ENCODE measurements at regions not wholly inside any gene's neighbourhood (a gene's known extent, or its start where the extent isn't known, plus 50 kb on each side); places are given as distances from the start of the nearest gene placed in this dataset.

DNA sequence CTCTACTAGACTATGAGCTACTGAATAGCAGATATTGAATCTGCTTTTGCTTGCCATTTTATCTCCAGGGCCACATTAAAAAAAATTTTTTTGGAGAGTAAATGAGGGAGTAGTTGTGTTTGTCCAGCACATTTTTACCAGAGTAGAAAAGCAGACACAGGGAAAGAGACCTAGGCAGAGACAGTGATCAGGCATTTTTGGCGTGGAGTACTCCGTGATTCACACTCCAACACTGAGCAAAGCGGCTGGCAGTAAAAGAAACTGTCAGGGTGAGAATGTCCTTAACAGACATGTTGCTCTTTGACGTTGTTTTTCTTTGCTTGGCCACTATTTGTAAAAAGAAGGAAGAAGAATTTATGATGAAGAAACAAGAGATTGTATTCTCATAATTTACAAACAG, 304.0 kb downstream of the TDRD3 start:
- TF ChIP-seq OSR1 (CRISPR knock-in tag; IDR thresholded peaks at IDR 0.05), result no peak
- TF ChIP-seq ZC3H10 (CRISPR knock-in tag; IDR thresholded peaks at IDR 0.05), result no peak
- TF ChIP-seq, protein P1, sequence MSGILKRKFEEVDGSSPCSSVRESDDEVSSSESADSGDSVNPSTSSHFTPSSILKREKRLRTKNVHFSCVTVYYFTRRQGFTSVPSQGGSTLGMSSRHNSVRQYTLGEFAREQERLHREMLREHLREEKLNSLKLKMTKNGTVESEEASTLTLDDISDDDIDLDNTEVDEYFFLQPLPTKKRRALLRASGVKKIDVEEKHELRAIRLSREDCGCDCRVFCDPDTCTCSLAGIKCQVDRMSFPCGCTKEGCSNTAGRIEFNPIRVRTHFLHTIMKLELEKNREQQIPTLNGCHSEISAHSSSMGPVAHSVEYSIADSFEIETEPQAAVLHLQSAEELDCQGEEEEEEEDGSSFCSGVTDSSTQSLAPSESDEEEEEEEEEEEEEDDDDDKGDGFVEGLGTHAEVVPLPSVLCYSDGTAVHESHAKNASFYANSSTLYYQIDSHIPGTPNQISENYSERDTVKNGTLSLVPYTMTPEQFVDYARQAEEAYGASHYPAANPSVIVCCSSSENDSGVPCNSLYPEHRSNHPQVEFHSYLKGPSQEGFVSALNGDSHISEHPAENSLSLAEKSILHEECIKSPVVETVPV (CRISPR knock-in tag; IDR thresholded peaks at IDR 0.05), result no peak
- no peak for TF ChIP-seq PPARA (CRISPR knock-in tag; IDR thresholded peaks at IDR 0.05; ENCODE audit: borderline replicate concordance)
- TF ChIP-seq ZNF8 (CRISPR knock-in tag; IDR thresholded peaks at IDR 0.05), result no peak
- TF ChIP-seq RARB (CRISPR knock-in tag; IDR thresholded peaks at IDR 0.05), result no peak
- TF ChIP-seq, protein P2, sequence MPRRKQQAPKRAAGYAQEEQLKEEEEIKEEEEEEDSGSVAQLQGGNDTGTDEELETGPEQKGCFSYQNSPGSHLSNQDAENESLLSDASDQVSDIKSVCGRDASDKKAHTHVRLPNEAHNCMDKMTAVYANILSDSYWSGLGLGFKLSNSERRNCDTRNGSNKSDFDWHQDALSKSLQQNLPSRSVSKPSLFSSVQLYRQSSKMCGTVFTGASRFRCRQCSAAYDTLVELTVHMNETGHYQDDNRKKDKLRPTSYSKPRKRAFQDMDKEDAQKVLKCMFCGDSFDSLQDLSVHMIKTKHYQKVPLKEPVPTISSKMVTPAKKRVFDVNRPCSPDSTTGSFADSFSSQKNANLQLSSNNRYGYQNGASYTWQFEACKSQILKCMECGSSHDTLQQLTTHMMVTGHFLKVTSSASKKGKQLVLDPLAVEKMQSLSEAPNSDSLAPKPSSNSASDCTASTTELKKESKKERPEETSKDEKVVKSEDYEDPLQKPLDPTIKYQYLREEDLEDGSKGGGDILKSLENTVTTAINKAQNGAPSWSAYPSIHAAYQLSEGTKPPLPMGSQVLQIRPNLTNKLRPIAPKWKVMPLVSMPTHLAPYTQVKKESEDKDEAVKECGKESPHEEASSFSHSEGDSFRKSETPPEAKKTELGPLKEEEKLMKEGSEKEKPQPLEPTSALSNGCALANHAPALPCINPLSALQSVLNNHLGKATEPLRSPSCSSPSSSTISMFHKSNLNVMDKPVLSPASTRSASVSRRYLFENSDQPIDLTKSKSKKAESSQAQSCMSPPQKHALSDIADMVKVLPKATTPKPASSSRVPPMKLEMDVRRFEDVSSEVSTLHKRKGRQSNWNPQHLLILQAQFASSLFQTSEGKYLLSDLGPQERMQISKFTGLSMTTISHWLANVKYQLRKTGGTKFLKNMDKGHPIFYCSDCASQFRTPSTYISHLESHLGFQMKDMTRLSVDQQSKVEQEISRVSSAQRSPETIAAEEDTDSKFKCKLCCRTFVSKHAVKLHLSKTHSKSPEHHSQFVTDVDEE (CRISPR knock-in tag; IDR thresholded peaks at IDR 0.05), result no peak
- no peak for ATAC-seq

DNA sequence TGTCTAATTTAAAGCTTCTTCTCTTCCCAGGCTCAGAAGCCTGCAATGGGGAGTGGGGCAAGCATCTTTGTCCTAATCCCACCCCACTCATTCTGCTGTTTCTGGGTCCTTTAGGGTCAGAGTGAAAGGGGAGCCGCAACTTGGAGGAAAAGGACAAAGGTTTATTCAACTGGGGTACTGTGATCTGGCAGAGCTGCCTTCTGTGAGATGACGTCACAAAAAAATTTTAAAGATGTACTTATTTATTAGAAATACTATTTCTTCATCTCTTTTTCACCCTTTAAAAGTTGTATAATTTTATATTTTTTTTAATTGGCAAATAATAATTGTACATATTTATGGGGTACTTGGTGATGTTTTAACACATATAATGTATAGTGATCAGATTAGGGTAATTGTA, 302.6 kb downstream of the TDRD3 start:
- no peak for ATAC-seq
- TF ChIP-seq GLIS3 (CRISPR knock-in tag; IDR thresholded peaks at IDR 0.05), result no peak

DNA sequence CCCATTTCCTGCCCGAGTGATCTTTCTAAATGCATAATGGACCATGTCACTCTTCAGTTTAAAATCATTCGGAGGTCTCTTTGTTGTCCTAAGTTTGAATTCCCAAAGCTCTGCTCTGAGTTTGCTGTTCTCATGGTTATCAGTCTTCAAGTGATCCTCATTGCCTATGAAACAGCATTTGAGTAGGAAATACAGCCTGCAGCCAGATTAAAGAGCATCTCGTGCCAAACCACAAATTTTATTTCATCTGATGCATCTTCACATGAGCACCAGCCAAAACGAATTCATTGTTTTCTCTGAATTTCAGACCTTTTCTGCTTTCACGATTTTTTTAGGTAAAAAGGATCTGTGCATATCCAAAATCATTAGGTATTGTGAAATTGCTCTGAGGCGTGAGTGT, 299.6 kb downstream of the TDRD3 start:
- TF ChIP-seq ISL1 (CRISPR knock-in tag; IDR thresholded peaks at IDR 0.05), result no peak
- TF ChIP-seq, protein P3, sequence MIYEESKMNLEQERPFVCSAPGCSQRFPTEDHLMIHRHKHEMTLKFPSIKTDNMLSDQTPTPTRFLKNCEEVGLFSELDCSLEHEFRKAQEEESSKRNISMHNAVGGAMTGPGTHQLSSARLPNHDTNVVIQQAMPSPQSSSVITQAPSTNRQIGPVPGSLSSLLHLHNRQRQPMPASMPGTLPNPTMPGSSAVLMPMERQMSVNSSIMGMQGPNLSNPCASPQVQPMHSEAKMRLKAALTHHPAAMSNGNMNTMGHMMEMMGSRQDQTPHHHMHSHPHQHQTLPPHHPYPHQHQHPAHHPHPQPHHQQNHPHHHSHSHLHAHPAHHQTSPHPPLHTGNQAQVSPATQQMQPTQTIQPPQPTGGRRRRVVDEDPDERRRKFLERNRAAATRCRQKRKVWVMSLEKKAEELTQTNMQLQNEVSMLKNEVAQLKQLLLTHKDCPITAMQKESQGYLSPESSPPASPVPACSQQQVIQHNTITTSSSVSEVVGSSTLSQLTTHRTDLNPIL (CRISPR knock-in tag; IDR thresholded peaks at IDR 0.05; ENCODE audit: low read depth), result no peak
- no peak for TF ChIP-seq ESRRG (CRISPR knock-in tag; IDR thresholded peaks at IDR 0.05)
- TF ChIP-seq RARB (CRISPR knock-in tag; IDR thresholded peaks at IDR 0.05), result no peak
- no peak for TF ChIP-seq PPARA (CRISPR knock-in tag; IDR thresholded peaks at IDR 0.05; ENCODE audit: borderline replicate concordance)
- TF ChIP-seq SNAI2 (CRISPR knock-in tag; IDR thresholded peaks at IDR 0.05), result no peak
- TF ChIP-seq GLIS3 (CRISPR knock-in tag; IDR thresholded peaks at IDR 0.05), result no peak
- no peak for TF ChIP-seq CSDC2 (CRISPR knock-in tag; IDR thresholded peaks at IDR 0.05)
- no peak for TF ChIP-seq ZNF8 (CRISPR knock-in tag; IDR thresholded peaks at IDR 0.05)
- no peak for TF ChIP-seq ZFP30 (CRISPR knock-in tag; IDR thresholded peaks at IDR 0.05)
- TF ChIP-seq, protein P2 (CRISPR knock-in tag; IDR thresholded peaks at IDR 0.05), result no peak

DNA sequence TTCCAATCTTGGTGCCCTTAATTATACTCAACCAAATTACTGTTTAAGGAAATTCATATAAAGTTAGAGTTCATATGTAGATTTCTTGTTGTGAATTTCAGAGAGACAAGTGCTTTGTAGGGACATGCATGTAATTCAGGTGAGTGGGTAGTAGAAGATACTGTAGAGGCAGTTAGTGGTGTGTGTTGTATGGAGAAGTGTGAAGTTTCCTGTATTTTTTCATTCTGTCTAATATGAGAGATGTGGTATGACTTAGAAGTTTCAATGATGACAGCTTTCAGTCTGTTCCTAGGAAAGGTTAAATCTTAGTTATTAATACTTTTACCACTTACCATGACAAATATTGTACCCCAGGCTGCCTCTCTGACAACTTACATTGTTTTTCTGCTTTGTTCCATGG, 294.2 kb downstream of the TDRD3 start:
- no peak for ATAC-seq
- TF ChIP-seq SNAI2 (CRISPR knock-in tag; IDR thresholded peaks at IDR 0.05) (no peak), GLIS3 (CRISPR knock-in tag; IDR thresholded peaks at IDR 0.05) (no peak), ZNF8 (CRISPR knock-in tag; IDR thresholded peaks at IDR 0.05) (no peak), ZC3H10 (CRISPR knock-in tag; IDR thresholded peaks at IDR 0.05) (no peak), RARB (CRISPR knock-in tag; IDR thresholded peaks at IDR 0.05) (no peak), TCF4 (CRISPR knock-in tag; IDR thresholded peaks at IDR 0.05; ENCODE audit: borderline replicate concordance) (no peak), CSDC2 (CRISPR knock-in tag; IDR thresholded peaks at IDR 0.05) (no peak), TOX (CRISPR knock-in tag; IDR thresholded peaks at IDR 0.05; ENCODE audit: borderline replicate concordance) (no peak), ISL1 (CRISPR knock-in tag; IDR thresholded peaks at IDR 0.05) (no peak)
- TF ChIP-seq, protein P3 (CRISPR knock-in tag; IDR thresholded peaks at IDR 0.05; ENCODE audit: low read depth), result no peak
- TF ChIP-seq, protein P4, sequence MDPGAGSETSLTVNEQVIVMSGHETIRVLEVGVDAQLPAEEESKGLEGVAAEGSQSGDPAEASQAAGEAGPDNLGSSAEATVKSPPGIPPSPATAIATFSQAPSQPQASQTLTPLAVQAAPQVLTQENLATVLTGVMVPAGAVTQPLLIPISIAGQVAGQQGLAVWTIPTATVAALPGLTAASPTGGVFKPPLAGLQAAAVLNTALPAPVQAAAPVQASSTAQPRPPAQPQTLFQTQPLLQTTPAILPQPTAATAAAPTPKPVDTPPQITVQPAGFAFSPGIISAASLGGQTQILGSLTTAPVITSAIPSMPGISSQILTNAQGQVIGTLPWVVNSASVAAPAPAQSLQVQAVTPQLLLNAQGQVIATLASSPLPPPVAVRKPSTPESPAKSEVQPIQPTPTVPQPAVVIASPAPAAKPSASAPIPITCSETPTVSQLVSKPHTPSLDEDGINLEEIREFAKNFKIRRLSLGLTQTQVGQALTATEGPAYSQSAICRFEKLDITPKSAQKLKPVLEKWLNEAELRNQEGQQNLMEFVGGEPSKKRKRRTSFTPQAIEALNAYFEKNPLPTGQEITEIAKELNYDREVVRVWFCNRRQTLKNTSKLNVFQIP (CRISPR knock-in tag; IDR thresholded peaks at IDR 0.05; ENCODE audit: borderline replicate concordance, low read depth), result no peak
- TF ChIP-seq, protein P1 (CRISPR knock-in tag; IDR thresholded peaks at IDR 0.05), result no peak

More for the DNA sequence above, 299.6 kb downstream of the TDRD3 start:
- ATAC-seq, result no peak

Measured in SK-N-SH treated with all-trans-retinoic acid at 6 μM for 48 hours (cell line).